Calu3 (cell line): ENCODE measurements at regions not wholly inside any gene's neighbourhood (a gene's known extent, or its start where the extent isn't known, plus 50 kb on each side); places are given as distances from the start of the nearest gene placed in this dataset.

ENCODE experiments used
- BruUV-seq: library from RNA; stranded (reverse); fragments of 400-500 nt; replicated peaks from 2 replicates; lab custom pipeline; 2021; lab: Mats Ljungman, UMichigan
- CTCF ChIA-PET: fragments of 300-600 bp; sonication (Branson Sonifier 250); formaldehyde crosslinking; loops from one replicate; lab custom pipeline; 2022; ENCODE audit warnings: antibody characterized with exemption; lab: Charles Lee
- DNase-seq: peaks from one replicate; pipeline ENCODE4 v3.0.0; 2022
- H3K27ac Mint-ChIP-seq: one replicate; pipeline ENCODE4 v1.8.0; 2022; ENCODE audit warnings: mixed read lengths; ENCODE audit not compliant: unreplicated experiment
- H3K27me3 Mint-ChIP-seq: one replicate; pipeline ENCODE4 v1.8.0; 2022; ENCODE audit warnings: mixed read lengths; ENCODE audit not compliant: unreplicated experiment
- H3K36me3 Mint-ChIP-seq: one replicate; pipeline ENCODE4 v1.8.0; 2022; ENCODE audit warnings: mild to moderate bottlenecking, moderate library complexity, mixed read lengths; ENCODE audit not compliant: insufficient read depth, unreplicated experiment
- H3K4me1 Mint-ChIP-seq: one replicate; pipeline ENCODE4 v1.8.0; 2022; ENCODE audit warnings: mild to moderate bottlenecking, low read depth, mixed read lengths; ENCODE audit not compliant: unreplicated experiment
- H3K4me3 Mint-ChIP-seq: one replicate; pipeline ENCODE4 v1.8.0; 2022; ENCODE audit warnings: mild to moderate bottlenecking, low read depth, moderate library complexity, mixed read lengths; ENCODE audit not compliant: unreplicated experiment
- H3K9me3 Mint-ChIP-seq: one replicate; pipeline ENCODE4 v1.8.0; 2022; ENCODE audit warnings: low read depth, mixed read lengths; ENCODE audit not compliant: unreplicated experiment
- intact Hi-C: fragments of 100-400 bp; cut with micrococcal nuclease; formaldehyde crosslinking; loops from one replicate; pipeline ENCODE4 v1.10.0; 2022; ENCODE audit not compliant: unreplicated experiment
- TF ChIP-seq, protein P1 (sequence below): fragments of 200-600 bp; IDR thresholded peaks from one replicate; pipeline ENCODE4 v1.8.0; 2022; ENCODE audit warnings: antibody characterized with exemption; ENCODE audit not compliant: unreplicated experiment

DNA sequence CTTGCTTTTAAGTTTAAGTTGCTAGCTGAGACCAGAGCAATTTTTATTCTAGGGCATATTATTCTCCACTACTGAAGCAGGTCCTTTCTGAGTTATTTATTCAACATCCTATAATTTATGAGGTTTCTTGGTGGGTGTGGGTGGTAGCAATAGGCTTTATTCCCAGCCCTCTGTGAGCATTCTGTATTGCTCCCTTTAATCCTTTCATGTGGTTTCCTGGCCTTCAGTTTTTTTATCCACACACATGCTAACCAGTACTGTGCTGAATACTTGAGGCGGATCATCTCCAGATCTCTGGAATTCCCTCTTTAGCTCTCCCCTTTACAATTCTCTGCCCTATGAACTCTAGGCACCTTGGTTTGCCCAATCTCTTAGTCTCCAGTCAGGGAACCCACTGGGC, 91.8 kb upstream of the GLRA1 start:
- Mint-ChIP-seq H3K9me3 (no peaks in the 10 kb centered on the region), H3K27ac (no peak overlapping the region), H3K27me3 (no peaks in the 10 kb centered on the region), H3K4me3 (no peak overlapping the region), H3K4me1 (no peaks in the 10 kb centered on the region), H3K36me3 (no peaks in the 10 kb centered on the region)
- TF ChIP-seq, protein P1, sequence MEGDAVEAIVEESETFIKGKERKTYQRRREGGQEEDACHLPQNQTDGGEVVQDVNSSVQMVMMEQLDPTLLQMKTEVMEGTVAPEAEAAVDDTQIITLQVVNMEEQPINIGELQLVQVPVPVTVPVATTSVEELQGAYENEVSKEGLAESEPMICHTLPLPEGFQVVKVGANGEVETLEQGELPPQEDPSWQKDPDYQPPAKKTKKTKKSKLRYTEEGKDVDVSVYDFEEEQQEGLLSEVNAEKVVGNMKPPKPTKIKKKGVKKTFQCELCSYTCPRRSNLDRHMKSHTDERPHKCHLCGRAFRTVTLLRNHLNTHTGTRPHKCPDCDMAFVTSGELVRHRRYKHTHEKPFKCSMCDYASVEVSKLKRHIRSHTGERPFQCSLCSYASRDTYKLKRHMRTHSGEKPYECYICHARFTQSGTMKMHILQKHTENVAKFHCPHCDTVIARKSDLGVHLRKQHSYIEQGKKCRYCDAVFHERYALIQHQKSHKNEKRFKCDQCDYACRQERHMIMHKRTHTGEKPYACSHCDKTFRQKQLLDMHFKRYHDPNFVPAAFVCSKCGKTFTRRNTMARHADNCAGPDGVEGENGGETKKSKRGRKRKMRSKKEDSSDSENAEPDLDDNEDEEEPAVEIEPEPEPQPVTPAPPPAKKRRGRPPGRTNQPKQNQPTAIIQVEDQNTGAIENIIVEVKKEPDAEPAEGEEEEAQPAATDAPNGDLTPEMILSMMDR = no peak
- no peak for DNase-seq
- intact Hi-C loops = no loop called here
- no TSS peak for BruUV-seq
- CTCF ChIA-PET = no interaction called here

DNA sequence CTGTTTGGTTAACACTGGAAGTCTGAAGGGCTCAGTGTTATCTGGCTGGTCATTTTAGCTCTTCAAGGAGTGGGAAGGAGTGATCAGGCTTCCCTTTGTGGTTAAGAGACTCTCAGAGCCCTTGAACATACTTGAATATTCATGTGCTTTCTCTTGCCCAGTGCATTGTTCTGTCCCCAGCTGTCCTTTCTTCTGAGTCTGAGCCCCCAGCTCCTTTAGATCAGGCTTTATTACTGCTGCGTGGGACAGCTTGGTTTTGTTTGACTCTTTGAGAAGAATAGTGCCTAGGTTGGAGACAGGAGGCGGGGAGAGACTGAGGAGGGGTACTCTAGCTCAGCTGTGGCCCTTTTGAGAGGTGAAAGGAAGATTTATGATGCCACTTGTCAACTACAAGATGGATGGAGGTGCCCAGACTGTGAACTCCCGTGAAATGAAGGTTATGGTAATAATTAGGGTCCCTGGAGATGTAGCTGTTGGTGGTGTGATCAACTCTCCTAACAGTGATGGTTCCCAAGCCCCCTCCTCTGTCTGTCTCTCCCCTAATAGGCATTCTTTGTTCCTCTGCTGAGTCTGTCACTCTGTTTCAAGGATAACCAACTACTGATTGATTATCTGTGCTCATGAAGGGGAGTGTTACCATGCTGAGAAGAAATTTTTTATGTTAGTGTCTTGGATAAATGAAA, 83.1 kb upstream of the GLRA1 start:
- Mint-ChIP-seq H3K9me3 (no peaks in the 10 kb centered on the region), H3K27me3 (peaks cover 66% of the 10 kb centered on the region), H3K4me3 (no peak overlapping the region), H3K36me3 (no peaks in the 10 kb centered on the region), H3K4me1 (no peaks in the 10 kb centered on the region), H3K27ac (no peak overlapping the region)
- CTCF ChIA-PET = interaction anchor here (0.6 to 0.7 kb wide), 2 partner anchors 9 to 20 kb away, joined by 3 to 4 read pairs; no protein-coding TSS in a partner anchor
- no peak for DNase-seq
- TF ChIP-seq, protein P1 = no peak
- intact Hi-C loops = no loop called here
- BruUV-seq = no TSS peak

DNA sequence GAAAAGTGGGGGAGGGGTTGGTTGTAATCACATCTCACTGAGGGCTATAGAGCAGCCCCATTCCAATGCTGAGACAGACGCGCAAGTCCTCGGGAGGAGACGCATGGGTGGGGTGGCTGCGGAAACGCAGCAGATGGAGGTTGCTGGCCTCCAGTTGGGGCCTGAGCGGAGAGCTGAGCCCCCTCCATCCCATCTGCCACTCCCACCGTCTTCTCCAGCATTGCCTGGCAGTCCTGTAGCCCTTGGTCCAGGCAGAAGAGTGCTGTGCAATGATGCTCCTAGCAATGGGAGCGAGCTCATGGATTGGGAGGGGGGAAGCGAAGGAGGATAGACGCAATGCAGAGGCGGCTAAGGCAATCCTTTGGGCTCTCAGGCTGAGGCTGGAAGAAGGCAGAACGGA, 79.4 kb upstream of the GLRA1 start:
- no peak for DNase-seq
- intact Hi-C loops = no loop called here
- Mint-ChIP-seq H3K36me3 (no peaks in the 10 kb centered on the region), H3K4me3 (no peak overlapping the region), H3K4me1 (no peaks in the 10 kb centered on the region), H3K27ac (no peak overlapping the region), H3K9me3 (peaks cover 2% of the 10 kb centered on the region), H3K27me3 (peaks cover 54% of the 10 kb centered on the region)
- TF ChIP-seq, protein P1 = no peak
- CTCF ChIA-PET = no interaction called here
- BruUV-seq = no TSS peak
